ENCODE measurements at regions not wholly inside any gene's neighbourhood (a gene's known extent, or its start where the extent isn't known, plus 50 kb on each side); places are given as distances from the start of the nearest gene placed in this dataset.

- TF ChIP-seq YY1 (IDR thresholded peaks at IDR 0.05; ENCODE audit: insufficient read depth, insufficient read length) = no peak
- no peak for TF ChIP-seq ZNF274 (IDR thresholded peaks at IDR 0.05; ENCODE audit: low read depth, low read length)
Measured at GRCh38 chr2:133867166-133867565, 298.9 kb upstream of the NCKAP5 start.
